ENCODE measurements at regions not wholly inside any gene's neighbourhood (a gene's known extent, or its start where the extent isn't known, plus 50 kb on each side); places are given as distances from the start of the nearest gene placed in this dataset.

DNA sequence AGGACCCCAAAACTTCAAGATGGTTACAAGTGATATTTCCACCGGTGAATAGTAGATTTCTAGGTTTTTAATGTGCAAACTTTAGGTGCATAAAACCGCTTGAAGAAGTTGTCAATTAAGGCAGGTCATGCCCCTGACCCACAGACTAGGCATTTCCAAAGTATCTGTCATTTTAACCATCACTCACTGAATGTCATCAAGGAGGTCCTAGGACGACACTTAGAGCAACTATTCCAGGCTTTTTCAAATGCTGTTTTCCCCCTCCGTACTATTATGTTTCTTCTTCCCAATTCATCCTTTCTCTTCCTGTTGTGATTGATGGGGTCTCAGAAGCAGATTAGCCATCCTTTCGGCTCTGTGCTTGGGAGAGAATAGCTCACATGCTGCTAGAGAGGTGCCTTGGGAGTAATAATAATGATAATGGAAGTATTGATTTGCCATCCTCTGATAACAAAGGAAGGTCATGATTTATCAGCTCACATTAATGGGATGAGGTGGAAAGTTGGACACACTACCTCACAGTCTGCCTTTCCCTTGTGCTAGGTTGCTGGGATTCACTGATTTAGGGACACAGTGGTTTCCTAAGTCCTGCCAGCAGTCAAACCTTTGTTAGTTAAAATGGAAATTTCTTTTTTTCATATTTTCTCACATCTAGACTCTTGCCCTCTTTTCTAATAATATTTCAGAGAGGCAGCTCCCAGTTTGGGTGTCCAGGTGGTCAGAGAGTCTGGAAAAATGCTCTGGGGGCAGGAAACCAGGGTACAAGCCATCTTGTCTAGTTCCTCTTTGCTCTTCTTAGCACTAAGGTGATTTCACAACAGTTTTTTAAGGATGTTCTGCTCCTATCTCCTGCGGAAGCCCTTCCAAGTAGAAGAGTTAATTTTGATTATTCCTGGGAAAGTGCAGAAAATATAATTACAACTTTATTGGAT lies 67.0 kb downstream of the PTTG1 start:
- TF ChIP-seq FOXM1 (IDR thresholded peaks at IDR 0.05; ENCODE audit: borderline replicate concordance, low read depth) (no peak), EGR1 (IDR thresholded peaks at IDR 0.05) (no peak), YY1 (IDR thresholded peaks at IDR 0.05; ENCODE audit: low read depth) (no peak), TEAD4 (IDR thresholded peaks at IDR 0.05) (no peak), EP300 (IDR thresholded peaks at IDR 0.05; ENCODE audit: borderline replicate concordance) (no peak), TAF1 (IDR thresholded peaks at IDR 0.05; ENCODE audit: low read depth) (no peak)

DNA sequence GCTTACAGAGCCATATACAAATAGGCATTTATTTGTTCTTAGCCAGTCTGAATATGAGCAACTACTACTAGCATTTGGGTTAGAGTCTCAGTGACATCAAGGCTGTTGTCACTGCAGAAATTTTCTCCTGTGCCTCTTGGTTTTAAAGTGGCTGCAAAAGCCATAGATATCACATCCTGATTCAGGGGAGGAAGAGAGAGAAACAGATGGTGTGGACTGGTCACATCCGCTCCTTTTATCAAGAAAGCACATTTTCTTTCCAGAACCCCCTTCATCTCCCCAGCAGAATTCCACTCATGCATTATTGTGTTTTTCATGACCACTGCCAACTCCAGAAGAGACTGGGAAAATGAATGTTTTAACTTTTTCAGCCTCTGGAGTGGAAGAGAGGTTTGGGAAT lies 69.8 kb downstream of the PTTG1 start:
- no peak for TF ChIP-seq TAF1 (IDR thresholded peaks at IDR 0.05; ENCODE audit: low read depth)
- TF ChIP-seq, protein P1, sequence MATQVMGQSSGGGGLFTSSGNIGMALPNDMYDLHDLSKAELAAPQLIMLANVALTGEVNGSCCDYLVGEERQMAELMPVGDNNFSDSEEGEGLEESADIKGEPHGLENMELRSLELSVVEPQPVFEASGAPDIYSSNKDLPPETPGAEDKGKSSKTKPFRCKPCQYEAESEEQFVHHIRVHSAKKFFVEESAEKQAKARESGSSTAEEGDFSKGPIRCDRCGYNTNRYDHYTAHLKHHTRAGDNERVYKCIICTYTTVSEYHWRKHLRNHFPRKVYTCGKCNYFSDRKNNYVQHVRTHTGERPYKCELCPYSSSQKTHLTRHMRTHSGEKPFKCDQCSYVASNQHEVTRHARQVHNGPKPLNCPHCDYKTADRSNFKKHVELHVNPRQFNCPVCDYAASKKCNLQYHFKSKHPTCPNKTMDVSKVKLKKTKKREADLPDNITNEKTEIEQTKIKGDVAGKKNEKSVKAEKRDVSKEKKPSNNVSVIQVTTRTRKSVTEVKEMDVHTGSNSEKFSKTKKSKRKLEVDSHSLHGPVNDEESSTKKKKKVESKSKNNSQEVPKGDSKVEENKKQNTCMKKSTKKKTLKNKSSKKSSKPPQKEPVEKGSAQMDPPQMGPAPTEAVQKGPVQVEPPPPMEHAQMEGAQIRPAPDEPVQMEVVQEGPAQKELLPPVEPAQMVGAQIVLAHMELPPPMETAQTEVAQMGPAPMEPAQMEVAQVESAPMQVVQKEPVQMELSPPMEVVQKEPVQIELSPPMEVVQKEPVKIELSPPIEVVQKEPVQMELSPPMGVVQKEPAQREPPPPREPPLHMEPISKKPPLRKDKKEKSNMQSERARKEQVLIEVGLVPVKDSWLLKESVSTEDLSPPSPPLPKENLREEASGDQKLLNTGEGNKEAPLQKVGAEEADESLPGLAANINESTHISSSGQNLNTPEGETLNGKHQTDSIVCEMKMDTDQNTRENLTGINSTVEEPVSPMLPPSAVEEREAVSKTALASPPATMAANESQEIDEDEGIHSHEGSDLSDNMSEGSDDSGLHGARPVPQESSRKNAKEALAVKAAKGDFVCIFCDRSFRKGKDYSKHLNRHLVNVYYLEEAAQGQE (IDR thresholded peaks at IDR 0.05; ENCODE audit: low read depth): no peak
- TF ChIP-seq, protein P2, sequence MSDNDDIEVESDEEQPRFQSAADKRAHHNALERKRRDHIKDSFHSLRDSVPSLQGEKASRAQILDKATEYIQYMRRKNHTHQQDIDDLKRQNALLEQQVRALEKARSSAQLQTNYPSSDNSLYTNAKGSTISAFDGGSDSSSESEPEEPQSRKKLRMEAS (IDR thresholded peaks at IDR 0.05): no peak
- TF ChIP-seq EP300 (IDR thresholded peaks at IDR 0.05; ENCODE audit: borderline replicate concordance): no peak
- no peak for TF ChIP-seq TCF12 (IDR thresholded peaks at IDR 0.05; ENCODE audit: low read depth)
- no peak for TF ChIP-seq YY1 (IDR thresholded peaks at IDR 0.05; ENCODE audit: low read depth)
- TF ChIP-seq FOXM1 (IDR thresholded peaks at IDR 0.05; ENCODE audit: borderline replicate concordance, low read depth): no peak
- no peak for TF ChIP-seq CEBPB (IDR thresholded peaks at IDR 0.05)
- TF ChIP-seq TEAD4 (IDR thresholded peaks at IDR 0.05): no peak
- TF ChIP-seq CREB1 (IDR thresholded peaks at IDR 0.05; ENCODE audit: low read depth): no peak
- no peak for TF ChIP-seq EGR1 (IDR thresholded peaks at IDR 0.05)

DNA sequence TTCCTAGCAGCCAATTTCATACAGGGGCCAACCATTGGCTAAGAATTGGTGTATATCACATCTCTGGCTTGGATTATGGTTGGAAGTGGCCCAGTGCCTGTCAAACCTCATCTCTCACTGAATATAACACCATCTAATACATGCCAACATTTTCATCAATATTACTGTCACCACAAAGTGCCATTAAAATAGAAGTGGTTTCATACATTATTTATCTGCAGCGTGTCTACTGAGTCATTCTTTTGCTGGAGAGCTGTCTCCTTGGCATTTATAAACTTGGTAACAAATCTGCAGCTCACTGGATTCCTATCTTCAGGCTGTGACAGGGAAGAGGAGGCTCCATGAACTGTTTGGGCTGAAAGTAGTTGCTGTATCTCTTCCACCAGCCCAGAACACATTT lies 70.9 kb downstream of the PTTG1 start:
- TF ChIP-seq TEAD4 (IDR thresholded peaks at IDR 0.05) (no peak), YY1 (IDR thresholded peaks at IDR 0.05; ENCODE audit: low read depth) (no peak), TCF12 (IDR thresholded peaks at IDR 0.05; ENCODE audit: low read depth) (no peak), FOXM1 (IDR thresholded peaks at IDR 0.05; ENCODE audit: borderline replicate concordance, low read depth) (no peak), TAF1 (IDR thresholded peaks at IDR 0.05; ENCODE audit: low read depth) (no peak), EGR1 (IDR thresholded peaks at IDR 0.05) (no peak), RAD21 (IDR thresholded peaks at IDR 0.05; ENCODE audit: low read depth) (no peak), CEBPB (IDR thresholded peaks at IDR 0.05) (no peak), ZBTB7A (IDR thresholded peaks at IDR 0.05; ENCODE audit: low read depth) (no peak), CREB1 (IDR thresholded peaks at IDR 0.05; ENCODE audit: low read depth) (no peak), NFIC (IDR thresholded peaks at IDR 0.05) (no peak), EP300 (IDR thresholded peaks at IDR 0.05; ENCODE audit: borderline replicate concordance) (no peak)
- TF ChIP-seq, protein P1 (IDR thresholded peaks at IDR 0.05; ENCODE audit: low read depth): no peak
- TF ChIP-seq, protein P3, sequence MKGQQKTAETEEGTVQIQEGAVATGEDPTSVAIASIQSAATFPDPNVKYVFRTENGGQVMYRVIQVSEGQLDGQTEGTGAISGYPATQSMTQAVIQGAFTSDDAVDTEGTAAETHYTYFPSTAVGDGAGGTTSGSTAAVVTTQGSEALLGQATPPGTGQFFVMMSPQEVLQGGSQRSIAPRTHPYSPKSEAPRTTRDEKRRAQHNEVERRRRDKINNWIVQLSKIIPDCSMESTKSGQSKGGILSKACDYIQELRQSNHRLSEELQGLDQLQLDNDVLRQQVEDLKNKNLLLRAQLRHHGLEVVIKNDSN (IDR thresholded peaks at IDR 0.05): no peak
- TF ChIP-seq, protein P2 (IDR thresholded peaks at IDR 0.05): no peak

DNA sequence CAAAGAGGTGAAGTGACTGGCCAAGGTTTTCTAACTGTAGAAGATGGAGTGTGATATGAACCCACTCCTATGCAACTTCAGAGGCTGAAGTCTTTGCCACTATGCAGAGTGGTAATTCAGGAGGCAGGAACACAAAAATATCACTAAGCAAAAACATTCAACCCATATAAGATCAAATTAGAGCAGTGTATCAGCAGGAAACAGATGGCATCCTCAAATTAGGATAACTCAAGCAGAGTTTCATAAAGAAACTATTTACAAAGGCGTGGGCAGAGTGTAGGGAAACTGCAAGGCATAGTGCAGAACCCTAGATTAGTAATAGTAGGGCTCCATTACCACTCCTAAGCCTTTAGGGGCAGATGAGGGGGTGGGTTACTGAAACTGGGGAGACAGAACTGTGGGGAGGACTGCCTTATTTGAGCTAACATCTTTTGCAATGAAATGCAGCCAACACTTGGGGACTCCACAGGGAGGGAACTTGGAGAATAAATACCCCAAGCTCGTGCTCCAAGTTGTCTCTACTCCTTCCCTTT lies 72.2 kb downstream of the PTTG1 start:
- TF ChIP-seq, protein P3 (IDR thresholded peaks at IDR 0.05): no peak
- TF ChIP-seq YY1 (IDR thresholded peaks at IDR 0.05; ENCODE audit: low read depth): no peak
- no peak for TF ChIP-seq TEAD4 (IDR thresholded peaks at IDR 0.05)
- TF ChIP-seq TCF12 (IDR thresholded peaks at IDR 0.05; ENCODE audit: low read depth): no peak
- TF ChIP-seq, protein P2 (IDR thresholded peaks at IDR 0.05): no peak
- no peak for TF ChIP-seq ZBTB7A (IDR thresholded peaks at IDR 0.05; ENCODE audit: low read depth)
- TF ChIP-seq FOXM1 (IDR thresholded peaks at IDR 0.05; ENCODE audit: borderline replicate concordance, low read depth): no peak
- no peak for TF ChIP-seq CEBPB (IDR thresholded peaks at IDR 0.05)
- no peak for TF ChIP-seq CREB1 (IDR thresholded peaks at IDR 0.05; ENCODE audit: low read depth)
- no peak for TF ChIP-seq NFIC (IDR thresholded peaks at IDR 0.05)
- TF ChIP-seq, protein P1 (IDR thresholded peaks at IDR 0.05; ENCODE audit: low read depth): no peak
- no peak for TF ChIP-seq RAD21 (IDR thresholded peaks at IDR 0.05; ENCODE audit: low read depth)
- TF ChIP-seq TAF1 (IDR thresholded peaks at IDR 0.05; ENCODE audit: low read depth): no peak
- TF ChIP-seq EP300 (IDR thresholded peaks at IDR 0.05; ENCODE audit: borderline replicate concordance): no peak
